ENCODE measurements at regions not wholly inside any gene's neighbourhood (a gene's known extent, or its start where the extent isn't known, plus 50 kb on each side); places are given as distances from the start of the nearest gene placed in this dataset.
"Not testable (repeated sequence)": the region's sequence is repeated elsewhere in the genome, so short reads cannot be mapped to it uniquely, and the experiment has no call there.

GRCh38 chr5:89524785-89525184 is 641.8 kb upstream of the MEF2C start:
- TF ChIP-seq PPARA (CRISPR knock-in tag; IDR thresholded peaks at IDR 0.05; ENCODE audit: borderline replicate concordance) (no peak), ISL1 (CRISPR knock-in tag; IDR thresholded peaks at IDR 0.05) (no peak), SNAI2 (CRISPR knock-in tag; IDR thresholded peaks at IDR 0.05) (no peak), GLIS3 (CRISPR knock-in tag; IDR thresholded peaks at IDR 0.05) (no peak), TCF4 (CRISPR knock-in tag; IDR thresholded peaks at IDR 0.05; ENCODE audit: borderline replicate concordance) (no peak), BACH2 (CRISPR knock-in tag; IDR thresholded peaks at IDR 0.05; ENCODE audit: borderline replicate concordance) (no peak)
- TF ChIP-seq, protein P1, sequence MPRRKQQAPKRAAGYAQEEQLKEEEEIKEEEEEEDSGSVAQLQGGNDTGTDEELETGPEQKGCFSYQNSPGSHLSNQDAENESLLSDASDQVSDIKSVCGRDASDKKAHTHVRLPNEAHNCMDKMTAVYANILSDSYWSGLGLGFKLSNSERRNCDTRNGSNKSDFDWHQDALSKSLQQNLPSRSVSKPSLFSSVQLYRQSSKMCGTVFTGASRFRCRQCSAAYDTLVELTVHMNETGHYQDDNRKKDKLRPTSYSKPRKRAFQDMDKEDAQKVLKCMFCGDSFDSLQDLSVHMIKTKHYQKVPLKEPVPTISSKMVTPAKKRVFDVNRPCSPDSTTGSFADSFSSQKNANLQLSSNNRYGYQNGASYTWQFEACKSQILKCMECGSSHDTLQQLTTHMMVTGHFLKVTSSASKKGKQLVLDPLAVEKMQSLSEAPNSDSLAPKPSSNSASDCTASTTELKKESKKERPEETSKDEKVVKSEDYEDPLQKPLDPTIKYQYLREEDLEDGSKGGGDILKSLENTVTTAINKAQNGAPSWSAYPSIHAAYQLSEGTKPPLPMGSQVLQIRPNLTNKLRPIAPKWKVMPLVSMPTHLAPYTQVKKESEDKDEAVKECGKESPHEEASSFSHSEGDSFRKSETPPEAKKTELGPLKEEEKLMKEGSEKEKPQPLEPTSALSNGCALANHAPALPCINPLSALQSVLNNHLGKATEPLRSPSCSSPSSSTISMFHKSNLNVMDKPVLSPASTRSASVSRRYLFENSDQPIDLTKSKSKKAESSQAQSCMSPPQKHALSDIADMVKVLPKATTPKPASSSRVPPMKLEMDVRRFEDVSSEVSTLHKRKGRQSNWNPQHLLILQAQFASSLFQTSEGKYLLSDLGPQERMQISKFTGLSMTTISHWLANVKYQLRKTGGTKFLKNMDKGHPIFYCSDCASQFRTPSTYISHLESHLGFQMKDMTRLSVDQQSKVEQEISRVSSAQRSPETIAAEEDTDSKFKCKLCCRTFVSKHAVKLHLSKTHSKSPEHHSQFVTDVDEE (CRISPR knock-in tag; IDR thresholded peaks at IDR 0.05), result no peak
- TF ChIP-seq, protein P2, sequence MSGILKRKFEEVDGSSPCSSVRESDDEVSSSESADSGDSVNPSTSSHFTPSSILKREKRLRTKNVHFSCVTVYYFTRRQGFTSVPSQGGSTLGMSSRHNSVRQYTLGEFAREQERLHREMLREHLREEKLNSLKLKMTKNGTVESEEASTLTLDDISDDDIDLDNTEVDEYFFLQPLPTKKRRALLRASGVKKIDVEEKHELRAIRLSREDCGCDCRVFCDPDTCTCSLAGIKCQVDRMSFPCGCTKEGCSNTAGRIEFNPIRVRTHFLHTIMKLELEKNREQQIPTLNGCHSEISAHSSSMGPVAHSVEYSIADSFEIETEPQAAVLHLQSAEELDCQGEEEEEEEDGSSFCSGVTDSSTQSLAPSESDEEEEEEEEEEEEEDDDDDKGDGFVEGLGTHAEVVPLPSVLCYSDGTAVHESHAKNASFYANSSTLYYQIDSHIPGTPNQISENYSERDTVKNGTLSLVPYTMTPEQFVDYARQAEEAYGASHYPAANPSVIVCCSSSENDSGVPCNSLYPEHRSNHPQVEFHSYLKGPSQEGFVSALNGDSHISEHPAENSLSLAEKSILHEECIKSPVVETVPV (CRISPR knock-in tag; IDR thresholded peaks at IDR 0.05), result no peak
- no peak for ATAC-seq

DNA sequence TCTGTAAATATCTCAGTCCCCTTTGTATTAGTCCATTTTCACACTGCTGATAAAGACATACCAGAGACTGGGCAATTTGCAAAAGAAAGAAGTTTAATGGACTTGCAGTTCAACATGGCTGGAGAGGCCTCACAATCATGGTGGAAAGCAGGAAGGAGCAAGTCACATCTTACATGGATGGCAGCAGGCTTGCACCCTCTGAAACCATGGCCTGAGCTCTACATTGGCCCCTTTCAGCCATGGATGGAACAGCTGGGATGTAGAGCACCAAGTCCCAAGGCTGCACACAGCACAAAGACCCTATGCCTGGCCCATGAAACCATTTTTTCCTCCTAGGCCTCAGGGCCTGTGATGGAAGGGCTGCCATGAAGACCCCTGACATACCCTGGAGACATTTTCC is 640.9 kb upstream of the MEF2C start:
- not testable (repeated sequence) for ATAC-seq

GRCh38 chr5:89520771-89521170 is 637.8 kb upstream of the MEF2C start:
- ATAC-seq, result no peak
- TF ChIP-seq ZC3H10 (CRISPR knock-in tag; IDR thresholded peaks at IDR 0.05), result no peak
- TF ChIP-seq ISL1 (CRISPR knock-in tag; IDR thresholded peaks at IDR 0.05), result no peak
- no peak for TF ChIP-seq ESRRG (CRISPR knock-in tag; IDR thresholded peaks at IDR 0.05)
- no peak for TF ChIP-seq ZNF565 (CRISPR knock-in tag; conservative IDR thresholded peaks at IDR 0.05; ENCODE audit: low read depth)
- TF ChIP-seq GLIS3 (CRISPR knock-in tag; IDR thresholded peaks at IDR 0.05), result no peak
- TF ChIP-seq ZFP30 (CRISPR knock-in tag; IDR thresholded peaks at IDR 0.05), result no peak
- no peak for TF ChIP-seq ZNF70 (CRISPR knock-in tag; IDR thresholded peaks at IDR 0.05)
- TF ChIP-seq ARNTL (CRISPR knock-in tag; IDR thresholded peaks at IDR 0.05; ENCODE audit: borderline replicate concordance, low read depth), result no peak

GRCh38 chr5:89513299-89514044 is 630.5 kb upstream of the MEF2C start:
- TF ChIP-seq ESRRG (CRISPR knock-in tag; IDR thresholded peaks at IDR 0.05) (no peak), CSDC2 (CRISPR knock-in tag; IDR thresholded peaks at IDR 0.05) (no peak), TCF4 (CRISPR knock-in tag; IDR thresholded peaks at IDR 0.05; ENCODE audit: borderline replicate concordance) (no peak), ZNF70 (CRISPR knock-in tag; IDR thresholded peaks at IDR 0.05) (no peak), PPARA (CRISPR knock-in tag; IDR thresholded peaks at IDR 0.05; ENCODE audit: borderline replicate concordance) (no peak), ZFP30 (CRISPR knock-in tag; IDR thresholded peaks at IDR 0.05) (no peak), GLIS3 (CRISPR knock-in tag; IDR thresholded peaks at IDR 0.05) (no peak), TOX (CRISPR knock-in tag; IDR thresholded peaks at IDR 0.05; ENCODE audit: borderline replicate concordance) (no peak), ARNTL (CRISPR knock-in tag; IDR thresholded peaks at IDR 0.05; ENCODE audit: borderline replicate concordance, low read depth) (no peak), BACH2 (CRISPR knock-in tag; IDR thresholded peaks at IDR 0.05; ENCODE audit: borderline replicate concordance) (no peak), ISL1 (CRISPR knock-in tag; IDR thresholded peaks at IDR 0.05) (no peak), ZFP3 (CRISPR knock-in tag; IDR thresholded peaks at IDR 0.05) (no peak), ZNF8 (CRISPR knock-in tag; IDR thresholded peaks at IDR 0.05) (no peak), ZC3H10 (CRISPR knock-in tag; IDR thresholded peaks at IDR 0.05) (no peak), CREB5 (CRISPR knock-in tag; IDR thresholded peaks at IDR 0.05; ENCODE audit: low read depth) (no peak)
- TF ChIP-seq, protein P2 (CRISPR knock-in tag; IDR thresholded peaks at IDR 0.05), result no peak
- TF ChIP-seq, protein P3, sequence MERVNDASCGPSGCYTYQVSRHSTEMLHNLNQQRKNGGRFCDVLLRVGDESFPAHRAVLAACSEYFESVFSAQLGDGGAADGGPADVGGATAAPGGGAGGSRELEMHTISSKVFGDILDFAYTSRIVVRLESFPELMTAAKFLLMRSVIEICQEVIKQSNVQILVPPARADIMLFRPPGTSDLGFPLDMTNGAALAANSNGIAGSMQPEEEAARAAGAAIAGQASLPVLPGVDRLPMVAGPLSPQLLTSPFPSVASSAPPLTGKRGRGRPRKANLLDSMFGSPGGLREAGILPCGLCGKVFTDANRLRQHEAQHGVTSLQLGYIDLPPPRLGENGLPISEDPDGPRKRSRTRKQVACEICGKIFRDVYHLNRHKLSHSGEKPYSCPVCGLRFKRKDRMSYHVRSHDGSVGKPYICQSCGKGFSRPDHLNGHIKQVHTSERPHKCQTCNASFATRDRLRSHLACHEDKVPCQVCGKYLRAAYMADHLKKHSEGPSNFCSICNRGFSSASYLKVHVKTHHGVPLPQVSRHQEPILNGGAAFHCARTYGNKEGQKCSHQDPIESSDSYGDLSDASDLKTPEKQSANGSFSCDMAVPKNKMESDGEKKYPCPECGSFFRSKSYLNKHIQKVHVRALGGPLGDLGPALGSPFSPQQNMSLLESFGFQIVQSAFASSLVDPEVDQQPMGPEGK (CRISPR knock-in tag; IDR thresholded peaks at IDR 0.05; ENCODE audit: borderline replicate concordance), result no peak
- no peak for ATAC-seq
